DND-41 (cell line): ENCODE measurements at regions not wholly inside any gene's neighbourhood (a gene's known extent, or its start where the extent isn't known, plus 50 kb on each side); places are given as distances from the start of the nearest gene placed in this dataset.

Experiments used
- ATAC-seq: fragments of 200-7000 bp; cut with Tn5 transposase; 3 replicates; pipeline ENCODE4 v1.9.1; 2021; ENCODE audit warnings: low read depth; ENCODE audit not compliant: insufficient read depth
- DNase-seq: peaks from one replicate; pipeline ENCODE4 v3.0.0-alpha.2; 2020
- H2AFZ ChIP-seq: 2 replicates; pipeline ENCODE4 v1.6.0; 2012; ENCODE audit warnings: low read depth, low read length
- H3K27ac ChIP-seq: 2 replicates; pipeline ENCODE4 v1.5.1; 2012; ENCODE audit warnings: low read length, inconsistent platforms
- H3K27me3 ChIP-seq: fragments of 200-600 bp; sonication (generic); 2 replicates; pipeline ENCODE4 v1.6.0; 2012; ENCODE audit warnings: low read length, mild to moderate bottlenecking, inconsistent platforms; ENCODE audit not compliant: insufficient read depth, poor library complexity
- H3K36me3 ChIP-seq: 2 replicates; pipeline ENCODE4 v1.5.1; 2012; ENCODE audit warnings: low read length, inconsistent platforms; ENCODE audit not compliant: insufficient read depth
- H3K4me1 ChIP-seq: 2 replicates; pipeline ENCODE4 v1.5.1; 2012; ENCODE audit warnings: mild to moderate bottlenecking, low read length; ENCODE audit not compliant: insufficient read depth
- H3K4me2 ChIP-seq: 2 replicates; pipeline ENCODE4 v1.6.0; 2012; ENCODE audit warnings: mild to moderate bottlenecking, moderate library complexity, low read length, inconsistent platforms; ENCODE audit not compliant: insufficient read depth
- H3K4me3 ChIP-seq, 2 experiments: fragments of 200-600 bp in 1 of 2; shearing (Covaris generic) in 1 of 2; 2 replicates each; pipeline ENCODE4 v1.5.1; 2012 to 2016; ENCODE audit warnings: inconsistent platforms in 2 of 2, low read length in 2 of 2, mild to moderate bottlenecking in 2 of 2, low read depth in 1 of 2, moderate library complexity in 1 of 2
- H3K79me2 ChIP-seq: 2 replicates; pipeline ENCODE4 v1.6.0; 2012; ENCODE audit warnings: low read length, inconsistent platforms; ENCODE audit not compliant: insufficient read depth
- H3K9ac ChIP-seq: 2 replicates; pipeline ENCODE4 v1.6.0; 2012; ENCODE audit warnings: low read depth, mild to moderate bottlenecking, inconsistent platforms, low read length, moderate library complexity
- H3K9me3 ChIP-seq: 2 replicates; pipeline ENCODE4 v1.5.1; 2012; ENCODE audit warnings: low read length, moderate library complexity, mild to moderate bottlenecking, inconsistent platforms; ENCODE audit not compliant: insufficient read depth, severe bottlenecking
- H4K20me1 ChIP-seq: 2 replicates; pipeline ENCODE4 v1.6.0; 2012; ENCODE audit warnings: low read length; ENCODE audit not compliant: insufficient read depth
- EZH2 ChIP-seq: IDR thresholded peaks from 3 replicates; pipeline ENCODE4 v1.6.1; 2012; ENCODE audit warnings: borderline replicate concordance, low read depth, mild to moderate bottlenecking, moderate library complexity, low read length, inconsistent platforms; ENCODE audit not compliant: severe bottlenecking
- TF ChIP-seq, protein P1 (sequence below): IDR thresholded peaks from 2 replicates; pipeline ENCODE4 v1.5.1; 2012; ENCODE audit warnings: borderline replicate concordance, low read length, moderate library complexity, mild to moderate bottlenecking; ENCODE audit not compliant: poor library complexity, severe bottlenecking; ENCODE audit errors: extremely low read depth

GRCh38 chr6:139703780-139704179 is 329.3 kb upstream of the CITED2 start:
- no peaks in the 10 kb centered on the region for H3K27me3 ChIP-seq
- no peaks in the 10 kb centered on the region for H3K36me3 ChIP-seq
- no peak overlapping the region for H3K4me2 ChIP-seq
- H2AFZ ChIP-seq: no peak overlapping the region
- TF ChIP-seq EZH2: no peak
- TF ChIP-seq, protein P1, sequence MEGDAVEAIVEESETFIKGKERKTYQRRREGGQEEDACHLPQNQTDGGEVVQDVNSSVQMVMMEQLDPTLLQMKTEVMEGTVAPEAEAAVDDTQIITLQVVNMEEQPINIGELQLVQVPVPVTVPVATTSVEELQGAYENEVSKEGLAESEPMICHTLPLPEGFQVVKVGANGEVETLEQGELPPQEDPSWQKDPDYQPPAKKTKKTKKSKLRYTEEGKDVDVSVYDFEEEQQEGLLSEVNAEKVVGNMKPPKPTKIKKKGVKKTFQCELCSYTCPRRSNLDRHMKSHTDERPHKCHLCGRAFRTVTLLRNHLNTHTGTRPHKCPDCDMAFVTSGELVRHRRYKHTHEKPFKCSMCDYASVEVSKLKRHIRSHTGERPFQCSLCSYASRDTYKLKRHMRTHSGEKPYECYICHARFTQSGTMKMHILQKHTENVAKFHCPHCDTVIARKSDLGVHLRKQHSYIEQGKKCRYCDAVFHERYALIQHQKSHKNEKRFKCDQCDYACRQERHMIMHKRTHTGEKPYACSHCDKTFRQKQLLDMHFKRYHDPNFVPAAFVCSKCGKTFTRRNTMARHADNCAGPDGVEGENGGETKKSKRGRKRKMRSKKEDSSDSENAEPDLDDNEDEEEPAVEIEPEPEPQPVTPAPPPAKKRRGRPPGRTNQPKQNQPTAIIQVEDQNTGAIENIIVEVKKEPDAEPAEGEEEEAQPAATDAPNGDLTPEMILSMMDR: no peak
- H3K4me1 ChIP-seq: no peaks in the 10 kb centered on the region
- no peaks in the 10 kb centered on the region for H4K20me1 ChIP-seq
- no peaks in the 10 kb centered on the region for H3K9me3 ChIP-seq
- H3K9ac ChIP-seq: no peak overlapping the region
- DNase-seq (no peak), ATAC-seq (no peak)
- no peaks in the 10 kb centered on the region for H3K79me2 ChIP-seq
- H3K27ac ChIP-seq: no peak overlapping the region
- no peak overlapping the region for H3K4me3 ChIP-seq

DNA sequence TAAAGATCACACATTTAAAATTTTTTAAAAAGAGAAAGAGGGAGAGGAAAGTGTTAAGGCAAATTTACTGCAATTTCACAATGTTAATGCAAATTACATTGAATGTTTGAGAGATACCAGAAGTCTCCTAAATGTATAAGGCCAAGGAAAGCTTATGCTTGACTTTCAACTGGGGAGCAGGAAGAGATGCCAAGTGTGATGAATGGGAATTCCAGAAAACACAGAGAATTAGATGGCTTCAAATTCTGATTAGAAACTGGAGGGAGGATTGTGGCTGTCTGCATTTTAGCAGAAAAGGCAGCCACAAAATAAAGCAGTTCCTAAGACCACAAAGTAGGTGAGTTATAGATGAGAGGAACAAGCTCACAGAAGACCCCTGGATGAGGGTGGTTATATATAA is 328.3 kb upstream of the CITED2 start:
- H3K4me1 ChIP-seq: no peaks in the 10 kb centered on the region
- H3K4me3 ChIP-seq: no peak overlapping the region
- H4K20me1 ChIP-seq: no peaks in the 10 kb centered on the region
- H3K27me3 ChIP-seq: no peaks in the 10 kb centered on the region
- no peak overlapping the region for H3K27ac ChIP-seq
- TF ChIP-seq EZH2: no peak
- TF ChIP-seq, protein P1: no peak
- DNase-seq: no peak
- no peak overlapping the region for H2AFZ ChIP-seq
- ATAC-seq: no peak
- H3K4me2 ChIP-seq: no peak overlapping the region
- H3K79me2 ChIP-seq: no peaks in the 10 kb centered on the region
- no peak overlapping the region for H3K9ac ChIP-seq
- no peaks in the 10 kb centered on the region for H3K9me3 ChIP-seq
- no peaks in the 10 kb centered on the region for H3K36me3 ChIP-seq

GRCh38 chr6:139701695-139702094 is 327.2 kb upstream of the CITED2 start:
- no peak overlapping the region for H3K4me3 ChIP-seq
- no peaks in the 10 kb centered on the region for H4K20me1 ChIP-seq
- H2AFZ ChIP-seq: no peak overlapping the region
- H3K79me2 ChIP-seq: no peaks in the 10 kb centered on the region
- TF ChIP-seq, protein P1: no peak
- no peak for TF ChIP-seq EZH2
- DNase-seq (no peak), ATAC-seq (no peak)
- no peak overlapping the region for H3K4me2 ChIP-seq
- no peaks in the 10 kb centered on the region for H3K27me3 ChIP-seq
- H3K4me1 ChIP-seq: no peaks in the 10 kb centered on the region
- no peak overlapping the region for H3K9ac ChIP-seq
- no peaks in the 10 kb centered on the region for H3K36me3 ChIP-seq
- H3K27ac ChIP-seq: no peak overlapping the region
- H3K9me3 ChIP-seq: no peaks in the 10 kb centered on the region

- H3K4me3 ChIP-seq: no peak overlapping the region
- no peak for TF ChIP-seq EZH2
- TF ChIP-seq, protein P1: no peak
- H3K27me3 ChIP-seq: no peaks in the 10 kb centered on the region
- H2AFZ ChIP-seq: no peak overlapping the region
- no peaks in the 10 kb centered on the region for H3K36me3 ChIP-seq
- H3K79me2 ChIP-seq: no peaks in the 10 kb centered on the region
- H3K9ac ChIP-seq: no peak overlapping the region
- no peak overlapping the region for H3K4me2 ChIP-seq
- H3K9me3 ChIP-seq: no peaks in the 10 kb centered on the region
- H4K20me1 ChIP-seq: no peaks in the 10 kb centered on the region
- no peaks in the 10 kb centered on the region for H3K4me1 ChIP-seq
- ATAC-seq (no peak), DNase-seq (no peak)
- H3K27ac ChIP-seq: no peak overlapping the region
Measured at GRCh38 chr6:139701003-139701402, 326.6 kb upstream of the CITED2 start.
